Activated T-cell treated with anti-CD3 and anti-CD28 coated beads, Interleukin-2, amount 50 U/mL, for 24 hours (primary cell): ENCODE measurements at regions not wholly inside any gene's neighbourhood (a gene's known extent, or its start where the extent isn't known, plus 50 kb on each side); places are given as distances from the start of the nearest gene placed in this dataset.

Source experiments
- DNase-seq: peaks from one replicate; pipeline ENCODE4 v3.0.0-alpha.2; 2020
- H3K27ac Mint-ChIP-seq: 2 replicates; pipeline ENCODE4 v1.8.0; 2020; ENCODE audit warnings: mild to moderate bottlenecking, mixed read lengths
- H3K27me3 Mint-ChIP-seq: 2 replicates; pipeline ENCODE4 v1.8.0; 2020; ENCODE audit warnings: mixed read lengths
- H3K36me3 Mint-ChIP-seq: 2 replicates; pipeline ENCODE4 v1.8.0; 2020; ENCODE audit warnings: low read depth, mixed read lengths
- H3K4me1 Mint-ChIP-seq: 2 replicates; pipeline ENCODE4 v1.8.0; 2020; ENCODE audit warnings: low read depth, mixed read lengths
- H3K4me3 Mint-ChIP-seq: 2 replicates; pipeline ENCODE4 v1.8.0; 2020; ENCODE audit warnings: mild to moderate bottlenecking, moderate library complexity, mixed read lengths
- H3K9me3 Mint-ChIP-seq: 2 replicates; pipeline ENCODE4 v1.8.0; 2020; ENCODE audit warnings: mixed read lengths

GRCh38 chr11:71064702-71065515, 187.5 kb downstream of the SHANK2 start:
- Mint-ChIP-seq H3K27ac (no peak overlapping the region), H3K9me3 (no peaks in the 10 kb centered on the region), H3K36me3 (no peaks in the 10 kb centered on the region), H3K27me3 (peaks cover 35% of the 10 kb centered on the region), H3K4me1 (no peaks in the 10 kb centered on the region), H3K4me3 (no peak overlapping the region)
- DNase-seq: no peak

GRCh38 chr11:71064183-71064582, 188.2 kb downstream of the SHANK2 start:
- H3K4me3 Mint-ChIP-seq: no peak overlapping the region
- DNase-seq: no peak
- H3K27ac Mint-ChIP-seq: no peak overlapping the region
- H3K4me1 Mint-ChIP-seq: no peaks in the 10 kb centered on the region
- no peaks in the 10 kb centered on the region for H3K9me3 Mint-ChIP-seq
- H3K36me3 Mint-ChIP-seq: no peaks in the 10 kb centered on the region
- H3K27me3 Mint-ChIP-seq: peaks cover 39% of the 10 kb centered on the region

- Mint-ChIP-seq H3K4me3 (no peak overlapping the region), H3K27ac (no peak overlapping the region), H3K27me3 (peaks cover 40% of the 10 kb centered on the region), H3K9me3 (no peaks in the 10 kb centered on the region), H3K4me1 (no peaks in the 10 kb centered on the region), H3K36me3 (no peaks in the 10 kb centered on the region)
- no peak for DNase-seq
Measured at GRCh38 chr11:71063129-71063528, 189.2 kb downstream of the SHANK2 start.

GRCh38 chr11:71062199-71062598, 190.2 kb downstream of the SHANK2 start:
- Mint-ChIP-seq H3K36me3 (no peaks in the 10 kb centered on the region), H3K27me3 (peaks cover 40% of the 10 kb centered on the region), H3K4me3 (no peak overlapping the region), H3K27ac (no peak overlapping the region), H3K9me3 (no peaks in the 10 kb centered on the region), H3K4me1 (no peaks in the 10 kb centered on the region)
- no peak for DNase-seq

GRCh38 chr11:71060391-71060791, 192.0 kb downstream of the SHANK2 start:
- no peak for DNase-seq
- Mint-ChIP-seq H3K4me1 (no peaks in the 10 kb centered on the region), H3K9me3 (no peaks in the 10 kb centered on the region), H3K36me3 (no peaks in the 10 kb centered on the region), H3K27ac (no peak overlapping the region), H3K27me3 (peaks cover 42% of the 10 kb centered on the region), H3K4me3 (no peak overlapping the region)

- no peak overlapping the region for H3K4me3 Mint-ChIP-seq
Measured at GRCh38 chr11:71059662-71060061, 192.7 kb downstream of the SHANK2 start.

GRCh38 chr11:71055925-71056324, 196.5 kb downstream of the SHANK2 start:
- Mint-ChIP-seq H3K4me1 (no peaks in the 10 kb centered on the region), H3K27me3 (peaks cover 13% of the 10 kb centered on the region), H3K9me3 (no peaks in the 10 kb centered on the region), H3K36me3 (no peaks in the 10 kb centered on the region), H3K4me3 (no peak overlapping the region), H3K27ac (no peak overlapping the region)
- DNase-seq: no peak

More at GRCh38 chr11:71059662-71060061, 192.7 kb downstream of the SHANK2 start:
- H3K27me3 Mint-ChIP-seq: peaks cover 37% of the 10 kb centered on the region
- H3K27ac Mint-ChIP-seq: no peak overlapping the region
- no peaks in the 10 kb centered on the region for H3K36me3 Mint-ChIP-seq
- no peaks in the 10 kb centered on the region for H3K9me3 Mint-ChIP-seq
- DNase-seq: no peak
- H3K4me1 Mint-ChIP-seq: no peaks in the 10 kb centered on the region
